ENCODE measurements at regions not wholly inside any gene's neighbourhood (a gene's known extent, or its start where the extent isn't known, plus 50 kb on each side); places are given as distances from the start of the nearest gene placed in this dataset.

- no peaks in the 10 kb centered on the region for H4K20me1 ChIP-seq (ENCODE audit: insufficient read depth, low read length)
- no peak overlapping the region for H3K4me2 ChIP-seq (replicated peaks; ENCODE audit: extremely low read depth, low read length, poor library complexity, severe bottlenecking)
- Mint-ChIP-seq H3K27ac (no peak overlapping the region), H3K4me1 (no peaks in the 10 kb centered on the region), H3K27me3 (ENCODE audit: low read depth in 3 of 3) (no peaks in the 10 kb centered on the region), H3K4me3 (no peak overlapping the region), H3K36me3 (no peaks in the 10 kb centered on the region), H3K9me3 (peaks cover 0 to 8% (median 4%) of the 10 kb centered on the region in 7 donors)
- no peak for DNase-seq
- H3K4me1 ChIP-seq (ENCODE audit: control insufficient read depth in 1 of 2, insufficient read depth in 2 of 2, low read length in 2 of 2), result no peaks in the 10 kb centered on the region
- H3K9me3 ChIP-seq (replicated peaks in 1 of 2; ENCODE audit: control insufficient read depth in 1 of 2, insufficient read depth in 1 of 2, low read length in 2 of 2), result peaks cover 0 to 10% of the 10 kb centered on the region in 2 donors
- no peak overlapping the region for H2AFZ ChIP-seq (ENCODE audit: insufficient read depth, low read depth, low read length, poor library complexity, severe bottlenecking)
- H3K36me3 ChIP-seq (replicated peaks in 1 of 2; ENCODE audit: control insufficient read depth in 1 of 2, insufficient read depth in 2 of 2, low read length in 2 of 2), result no peaks in the 10 kb centered on the region
- intact Hi-C loops (cut with micrococcal nuclease), result no loop called here
- H3K79me2 ChIP-seq (ENCODE audit: insufficient read depth, low read length), result no peaks in the 10 kb centered on the region
- TF ChIP-seq CTCF (IDR thresholded peaks at IDR 0.05), result no peak
- H3K27ac ChIP-seq (ENCODE audit: low read depth in 1 of 2, low read length in 2 of 2), result no peak overlapping the region
- H3K4me3 ChIP-seq (replicated peaks in 1 of 3; ENCODE audit: low read depth in 2 of 3, low read length in 3 of 3), result no peak overlapping the region
- H3K9ac ChIP-seq (ENCODE audit: insufficient read depth, low read length, poor library complexity, severe bottlenecking), result no peak overlapping the region
- H3K27me3 ChIP-seq (ENCODE audit: control insufficient read depth in 2 of 2, insufficient read depth in 2 of 2, low read length in 2 of 2), result no peaks in the 10 kb centered on the region
Measured at GRCh38 chr13:75103976-75104375, 378.0 kb downstream of the TBC1D4 start.

GRCh38 chr13:75102001-75102716 is 379.8 kb downstream of the TBC1D4 start:
- H3K36me3 Mint-ChIP-seq, result no peaks in the 10 kb centered on the region
- no peaks in the 10 kb centered on the region for H4K20me1 ChIP-seq (ENCODE audit: insufficient read depth, low read length)

More at GRCh38 chr13:75102001-75102716, 379.8 kb downstream of the TBC1D4 start:
- Mint-ChIP-seq H3K4me3 (no peak overlapping the region), H3K27ac (no peak overlapping the region), H3K27me3 (ENCODE audit: low read depth in 3 of 3) (peaks cover 0 to 3% (median 0%) of the 10 kb centered on the region in 3 donors), H3K9me3 (peaks cover 0 to 8% (median 2%) of the 10 kb centered on the region in 7 donors), H3K4me1 (no peaks in the 10 kb centered on the region)
- Histone ChIP-seq H3K79me2 (ENCODE audit: insufficient read depth, low read length) (no peaks in the 10 kb centered on the region), H3K36me3 (replicated peaks in 1 of 2; ENCODE audit: control insufficient read depth in 1 of 2, insufficient read depth in 2 of 2, low read length in 2 of 2) (no peaks in the 10 kb centered on the region), H3K4me2 (replicated peaks; ENCODE audit: extremely low read depth, low read length, poor library complexity, severe bottlenecking) (no peak overlapping the region), H3K9ac (ENCODE audit: insufficient read depth, low read length, poor library complexity, severe bottlenecking) (no peak overlapping the region), H2AFZ (ENCODE audit: insufficient read depth, low read depth, low read length, poor library complexity, severe bottlenecking) (no peak overlapping the region), H3K4me3 (replicated peaks in 1 of 3; ENCODE audit: low read depth in 2 of 3, low read length in 3 of 3) (no peak overlapping the region), H3K4me1 (ENCODE audit: control insufficient read depth in 1 of 2, insufficient read depth in 2 of 2, low read length in 2 of 2) (no peaks in the 10 kb centered on the region), H3K27me3 (ENCODE audit: control insufficient read depth in 2 of 2, insufficient read depth in 2 of 2, low read length in 2 of 2) (no peaks in the 10 kb centered on the region), H3K27ac (ENCODE audit: low read depth in 1 of 2, low read length in 2 of 2) (no peak overlapping the region), H3K9me3 (replicated peaks in 1 of 2; ENCODE audit: control insufficient read depth in 1 of 2, insufficient read depth in 1 of 2, low read length in 2 of 2) (peaks cover 0 to 4% of the 10 kb centered on the region in 2 donors)
- no CpG with 5 or more reads among the region's 5 CpGs for WGBS (ENCODE audit: insufficient coverage)
- intact Hi-C loops (cut with micrococcal nuclease), result no loop called here
- no peak for TF ChIP-seq CTCF (IDR thresholded peaks at IDR 0.05)
- DNase-seq, result no peak

Data from CD14-positive monocyte (primary cell).